DOHH2 (cell line): ENCODE measurements at regions not wholly inside any gene's neighbourhood (a gene's known extent, or its start where the extent isn't known, plus 50 kb on each side); places are given as distances from the start of the nearest gene placed in this dataset.

Source experiments
- H3F3A ChIP-seq: fragments of 200-600 bp; sonication (generic), shearing (Covaris generic); 2 replicates; pipeline ENCODE4 v1.6.0; 2016; ENCODE audit warnings: antibody characterized with exemption, mild to moderate bottlenecking; ENCODE audit not compliant: control insufficient read depth, insufficient read depth
- H3K27ac ChIP-seq: fragments of 200-600 bp; sonication (generic); 2 replicates; pipeline ENCODE4 v1.5.1; 2014; ENCODE audit warnings: low read depth, mild to moderate bottlenecking, low read length, moderate library complexity
- H3K27me3 ChIP-seq: fragments of 200-600 bp; sonication (generic); 2 replicates; pipeline ENCODE4 v1.6.1; 2014; ENCODE audit warnings: mild to moderate bottlenecking, low read length, mixed read lengths; ENCODE audit not compliant: control insufficient read depth
- H3K36me3 ChIP-seq: fragments of 200-600 bp; sonication (generic); 2 replicates; pipeline ENCODE4 v1.6.1; 2014; ENCODE audit warnings: mild to moderate bottlenecking, low read length, moderate library complexity, mixed read lengths; ENCODE audit not compliant: control insufficient read depth
- H3K4me1 ChIP-seq: fragments of 200-600 bp; sonication (generic); 2 replicates; pipeline ENCODE4 v1.6.1; 2014; ENCODE audit warnings: mild to moderate bottlenecking, low read length, mixed read lengths; ENCODE audit not compliant: control insufficient read depth
- H3K4me2 ChIP-seq: fragments of 200-600 bp; sonication (generic); 2 replicates; pipeline ENCODE4 v1.6.0; 2014; ENCODE audit warnings: mild to moderate bottlenecking, low read length, moderate library complexity
- H3K4me3 ChIP-seq: fragments of 200-600 bp; sonication (generic); 2 replicates; pipeline ENCODE4 v1.5.1; 2014; ENCODE audit warnings: mild to moderate bottlenecking, low read length, mixed read lengths
- H3K79me2 ChIP-seq: fragments of 200-600 bp; sonication (generic); 2 replicates; pipeline ENCODE4 v1.6.1; 2014; ENCODE audit warnings: mild to moderate bottlenecking, low read length, mixed read lengths; ENCODE audit not compliant: control insufficient read depth
- H3K9me2 ChIP-seq: fragments of 200-600 bp; sonication (generic); replicated peaks from 2 replicates; pipeline ENCODE4 v1.6.1; 2014; ENCODE audit warnings: mild to moderate bottlenecking, low read length, mixed read lengths; ENCODE audit not compliant: control insufficient read depth
- H3K9me3 ChIP-seq: fragments of 200-600 bp; sonication (generic); 2 replicates; pipeline ENCODE4 v1.6.1; 2014; ENCODE audit warnings: antibody characterized with exemption, low read length, mixed read lengths; ENCODE audit not compliant: control insufficient read depth, insufficient read depth
- H4K20me1 ChIP-seq: fragments of 200-600 bp; sonication (generic); 2 replicates; pipeline ENCODE4 v1.6.0; 2014; ENCODE audit warnings: low read depth, mild to moderate bottlenecking, antibody characterized with exemption, low read length, moderate library complexity; ENCODE audit not compliant: control insufficient read depth, insufficient read depth
- CTCF ChIP-seq: fragments of 200-600 bp; sonication (generic); IDR thresholded peaks from one replicate; pipeline ENCODE4 v1.5.1; 2014; ENCODE audit warnings: antibody characterized with exemption, mild to moderate bottlenecking, low read depth, low read length; ENCODE audit not compliant: poor library complexity, severe bottlenecking
- EZH2phosphoT487 ChIP-seq: fragments of 200-600 bp; sonication (generic); IDR thresholded peaks from 2 replicates; pipeline ENCODE4 v1.6.1; 2017; ENCODE audit warnings: borderline replicate concordance, mild to moderate bottlenecking, antibody characterized with exemption, low read length, moderate library complexity, mixed read lengths

DNA sequence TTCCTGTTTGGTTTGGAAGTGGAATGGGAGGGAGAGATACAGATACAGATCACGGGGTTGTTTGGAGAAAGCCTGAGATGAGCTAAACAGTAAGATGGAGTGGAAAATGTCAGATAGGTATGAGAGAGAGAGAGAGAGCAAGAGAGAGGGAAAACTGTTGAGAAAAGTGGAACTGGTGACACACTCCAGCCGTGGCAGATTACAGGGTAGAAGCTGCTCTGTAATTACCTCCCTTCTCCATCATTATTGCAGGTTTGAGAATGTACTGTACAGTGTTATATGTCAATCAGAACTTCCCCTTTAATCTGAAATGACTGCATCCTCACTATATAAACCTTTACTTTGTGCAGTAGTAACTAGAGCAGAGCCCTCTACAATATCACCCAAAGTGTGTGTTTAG, 74.5 kb upstream of the WWC1 start:
- Histone ChIP-seq H3K36me3 (no peaks in the 10 kb centered on the region), H3K27me3 (no peaks in the 10 kb centered on the region), H3K4me1 (no peaks in the 10 kb centered on the region), H3K4me2 (no peak overlapping the region), H3K4me3 (no peak overlapping the region), H3K9me3 (no peaks in the 10 kb centered on the region), H4K20me1 (no peaks in the 10 kb centered on the region), H3K79me2 (no peaks in the 10 kb centered on the region), H3K27ac (no peak overlapping the region), H3K9me2 (no peaks in the 10 kb centered on the region), H3F3A (no peaks in the 10 kb centered on the region)
- no peak for TF ChIP-seq EZH2phosphoT487

- H3K27ac ChIP-seq = no peak overlapping the region
- H4K20me1 ChIP-seq = no peaks in the 10 kb centered on the region
- TF ChIP-seq CTCF = no peak
- TF ChIP-seq EZH2phosphoT487 = no peak
These were observed 73.9 kb upstream of the WWC1 start for GRCh38 chr5:168217497-168217896.

GRCh38 chr5:168218746-168219145, 72.7 kb upstream of the WWC1 start:
- Histone ChIP-seq H3K4me3 (no peak overlapping the region), H3K4me1 (no peaks in the 10 kb centered on the region), H3K9me2 (no peaks in the 10 kb centered on the region), H3K9me3 (no peaks in the 10 kb centered on the region), H3F3A (no peaks in the 10 kb centered on the region), H3K36me3 (no peaks in the 10 kb centered on the region), H3K4me2 (no peak overlapping the region), H3K79me2 (no peaks in the 10 kb centered on the region), H3K27ac (no peak overlapping the region), H3K27me3 (no peaks in the 10 kb centered on the region), H4K20me1 (no peaks in the 10 kb centered on the region)
- TF ChIP-seq CTCF (no peak), EZH2phosphoT487 (no peak)

More at GRCh38 chr5:168217497-168217896, 73.9 kb upstream of the WWC1 start:
- H3K36me3 ChIP-seq = no peaks in the 10 kb centered on the region
- H3K79me2 ChIP-seq = no peaks in the 10 kb centered on the region
- no peak overlapping the region for H3K4me2 ChIP-seq
- H3K4me3 ChIP-seq = no peak overlapping the region
- H3K27me3 ChIP-seq = no peaks in the 10 kb centered on the region
- no peaks in the 10 kb centered on the region for H3K9me2 ChIP-seq
- no peaks in the 10 kb centered on the region for H3K9me3 ChIP-seq
- H3F3A ChIP-seq = no peaks in the 10 kb centered on the region
- no peaks in the 10 kb centered on the region for H3K4me1 ChIP-seq

DNA sequence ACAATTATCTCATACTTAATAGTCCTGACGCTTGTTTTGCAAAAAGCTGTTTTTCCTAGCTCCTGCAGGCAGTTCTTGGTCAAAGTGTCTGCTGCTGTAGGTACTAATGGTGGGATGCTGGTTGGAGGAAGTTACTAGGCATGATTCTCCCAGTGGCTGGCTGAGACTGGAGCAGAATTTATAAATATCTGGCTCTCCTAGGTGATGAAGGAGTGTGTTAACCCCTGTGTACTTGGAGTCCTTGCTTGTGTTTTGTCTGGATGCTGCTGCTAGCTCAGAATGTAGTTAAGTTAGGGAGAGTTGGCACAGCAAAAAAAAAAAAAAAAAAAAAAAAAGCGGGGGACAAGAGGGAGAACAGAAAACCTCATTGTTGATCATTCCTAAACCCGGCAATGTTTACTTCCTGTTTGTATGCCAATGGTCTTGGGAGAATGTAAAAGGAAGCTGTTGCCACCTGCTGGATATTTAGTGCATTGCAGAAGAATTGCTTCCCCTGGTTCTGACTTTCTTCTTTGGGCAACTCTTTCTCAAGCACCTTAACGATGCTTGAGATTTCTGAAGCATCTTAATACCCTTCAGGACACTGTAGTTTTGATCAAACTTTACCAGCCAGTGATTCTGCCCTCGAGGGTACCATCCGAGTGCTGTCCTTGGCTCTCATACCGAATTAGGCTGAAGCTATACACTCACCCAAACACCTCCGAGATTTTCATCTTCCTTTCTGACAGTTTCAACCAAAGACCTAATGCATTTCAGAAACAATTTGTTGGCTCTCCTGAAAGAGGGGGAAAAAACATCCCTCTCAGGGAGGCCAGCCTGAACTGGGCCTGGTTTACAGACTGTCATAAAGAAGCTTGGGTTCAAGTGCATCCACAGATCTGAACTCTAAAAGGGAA, 71.7 kb upstream of the WWC1 start:
- Histone ChIP-seq H3K4me1 (no peaks in the 10 kb centered on the region), H3K9me3 (no peaks in the 10 kb centered on the region), H3F3A (no peaks in the 10 kb centered on the region), H4K20me1 (no peaks in the 10 kb centered on the region), H3K36me3 (no peaks in the 10 kb centered on the region), H3K79me2 (no peaks in the 10 kb centered on the region), H3K27me3 (no peaks in the 10 kb centered on the region), H3K9me2 (no peaks in the 10 kb centered on the region), H3K27ac (no peak overlapping the region), H3K4me2 (peak overlapping the region; percentile 44), H3K4me3 (peak overlapping the region; percentile 24; the same call in 1 of the 2 replicates)
- TF ChIP-seq CTCF (peak; percentile 82), EZH2phosphoT487 (no peak)
